GM10266 (cell line): ENCODE measurements at regions not wholly inside any gene's neighbourhood (a gene's known extent, or its start where the extent isn't known, plus 50 kb on each side); places are given as distances from the start of the nearest gene placed in this dataset.

Experiments
- DNase-seq: peaks from one replicate; pipeline ENCODE4 v3.0.0; 2012; ENCODE audit errors: extremely low spot score
- TF ChIP-seq, protein P1 (sequence below): IDR thresholded peaks from 2 replicates; pipeline ENCODE4 v1.5.1; 2012; ENCODE audit warnings: mild to moderate bottlenecking, low read depth; ENCODE audit not compliant: control insufficient read depth, insufficient read depth; ENCODE audit errors: missing control alignments

DNA sequence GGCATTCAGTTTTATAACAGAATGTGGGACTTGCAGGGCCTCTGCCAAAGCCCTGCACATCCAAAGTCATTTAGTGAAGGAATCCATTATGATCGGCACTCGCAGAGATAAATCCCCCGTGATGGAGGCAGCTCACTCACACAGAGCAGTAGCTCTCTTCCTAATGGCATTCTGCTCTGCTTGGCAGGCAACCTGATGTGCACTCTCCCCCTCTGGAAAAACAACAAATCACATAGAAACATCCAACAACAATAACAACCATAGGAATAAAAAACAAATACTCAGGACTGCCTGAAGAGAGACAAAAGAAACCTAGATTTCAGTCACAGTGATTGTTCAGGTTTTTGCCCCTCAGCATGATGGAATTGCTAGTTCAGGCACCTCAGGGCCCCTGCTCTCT, 59.7 kb downstream of the NAA11 start:
- TF ChIP-seq, protein P1, sequence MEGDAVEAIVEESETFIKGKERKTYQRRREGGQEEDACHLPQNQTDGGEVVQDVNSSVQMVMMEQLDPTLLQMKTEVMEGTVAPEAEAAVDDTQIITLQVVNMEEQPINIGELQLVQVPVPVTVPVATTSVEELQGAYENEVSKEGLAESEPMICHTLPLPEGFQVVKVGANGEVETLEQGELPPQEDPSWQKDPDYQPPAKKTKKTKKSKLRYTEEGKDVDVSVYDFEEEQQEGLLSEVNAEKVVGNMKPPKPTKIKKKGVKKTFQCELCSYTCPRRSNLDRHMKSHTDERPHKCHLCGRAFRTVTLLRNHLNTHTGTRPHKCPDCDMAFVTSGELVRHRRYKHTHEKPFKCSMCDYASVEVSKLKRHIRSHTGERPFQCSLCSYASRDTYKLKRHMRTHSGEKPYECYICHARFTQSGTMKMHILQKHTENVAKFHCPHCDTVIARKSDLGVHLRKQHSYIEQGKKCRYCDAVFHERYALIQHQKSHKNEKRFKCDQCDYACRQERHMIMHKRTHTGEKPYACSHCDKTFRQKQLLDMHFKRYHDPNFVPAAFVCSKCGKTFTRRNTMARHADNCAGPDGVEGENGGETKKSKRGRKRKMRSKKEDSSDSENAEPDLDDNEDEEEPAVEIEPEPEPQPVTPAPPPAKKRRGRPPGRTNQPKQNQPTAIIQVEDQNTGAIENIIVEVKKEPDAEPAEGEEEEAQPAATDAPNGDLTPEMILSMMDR: no peak
- DNase-seq: no peak

GRCh38 chr4:79259242-79259641, 66.6 kb downstream of the NAA11 start:
- no peak for DNase-seq
- TF ChIP-seq, protein P1: no peak

DNA sequence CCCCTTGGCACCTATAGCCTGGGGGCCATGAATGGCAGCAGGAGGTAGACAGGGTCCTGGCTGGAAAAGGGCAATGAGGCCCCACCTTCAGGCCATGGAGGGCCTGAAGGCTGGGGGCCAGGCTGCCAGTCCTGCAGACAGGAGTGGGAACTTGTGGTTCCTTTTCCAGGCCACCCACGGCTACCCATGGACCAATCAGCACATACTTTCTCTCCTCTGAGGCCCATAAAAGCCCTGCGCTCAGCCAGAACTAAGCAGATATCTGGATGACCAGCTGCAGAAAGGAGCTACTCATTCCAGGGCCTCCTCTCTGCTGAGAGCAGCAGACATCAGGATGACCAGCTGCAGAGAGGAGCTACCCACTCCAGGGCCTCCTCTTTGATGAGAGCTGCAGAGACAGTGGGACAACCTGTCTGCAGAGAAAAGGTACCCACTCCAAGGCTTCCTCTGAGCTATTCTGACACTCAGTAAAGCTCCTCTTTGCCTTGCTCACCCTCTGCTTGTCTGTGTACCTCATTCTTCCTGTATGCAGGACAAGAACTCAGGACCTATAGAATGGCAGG, 67.2 kb downstream of the NAA11 start:
- DNase-seq: no peak
- TF ChIP-seq, protein P1: no peak

DNA sequence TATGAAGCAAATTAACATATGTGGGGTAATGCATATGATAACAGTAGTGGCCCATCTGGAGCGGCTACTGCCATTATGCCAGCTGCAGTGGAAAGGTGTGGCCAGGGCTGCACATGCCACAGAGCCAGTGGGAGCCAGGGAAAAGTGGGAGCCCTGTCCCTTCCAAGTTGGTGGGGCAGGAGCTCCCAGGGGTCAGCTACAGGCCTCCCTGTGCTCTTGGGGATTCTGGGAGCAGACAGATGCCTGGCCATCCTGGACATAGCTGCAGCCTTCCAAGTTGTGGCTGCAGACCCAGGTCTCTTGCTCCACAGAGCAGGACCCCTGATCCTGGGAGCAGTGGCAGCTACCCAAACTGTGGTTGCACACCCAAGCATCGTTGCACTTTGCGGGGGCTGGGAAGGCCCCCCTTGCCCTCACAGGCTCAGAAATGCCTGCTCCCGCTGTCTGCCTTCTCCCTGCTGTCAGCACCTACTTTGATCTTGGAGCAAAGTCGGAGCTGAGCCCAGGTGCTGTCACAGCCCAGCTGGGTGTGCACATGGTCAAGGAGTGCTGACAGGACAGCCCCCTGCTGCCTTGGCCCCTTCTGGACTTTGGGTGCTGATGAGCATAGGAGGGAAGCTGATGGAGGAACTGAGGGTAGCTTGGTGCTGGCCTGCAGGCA, 67.8 kb downstream of the NAA11 start:
- TF ChIP-seq, protein P1: no peak
- DNase-seq: no peak

GRCh38 chr4:79255793-79256192, 70.1 kb downstream of the NAA11 start:
- DNase-seq: no peak

GRCh38 chr4:79253924-79254323, 71.9 kb downstream of the NAA11 start:
- DNase-seq: no peak
- TF ChIP-seq, protein P1: no peak

More at GRCh38 chr4:79255793-79256192, 70.1 kb downstream of the NAA11 start:
- TF ChIP-seq, protein P1: no peak

GRCh38 chr4:79253168-79253567, 72.7 kb downstream of the NAA11 start:
- DNase-seq: no peak

More at GRCh38 chr4:79253168-79253567, 72.7 kb downstream of the NAA11 start:
- TF ChIP-seq, protein P1: no peak
